Activated CD8-positive, alpha-beta memory T cell treated with anti-CD3 and anti-CD28 coated beads, Interleukin-2, amount 10 ng/mL, durations not matched to agents 7 days and 5 days (primary cell): ENCODE measurements at regions not wholly inside any gene's neighbourhood (a gene's known extent, or its start where the extent isn't known, plus 50 kb on each side); places are given as distances from the start of the nearest gene placed in this dataset.

Experiments used
- ATAC-seq: fragments of 150-1000 bp; cut with Tn5 transposase; one replicate; pipeline ENCODE4 v1.10.0; 2021; ENCODE audit warnings: moderate library complexity
- CTCF ChIA-PET: fragments of 350-600 bp; sonication (Branson Sonifier 250); formaldehyde crosslinking; loops from one replicate; lab custom pipeline; 2021; ENCODE audit warnings: antibody characterized with exemption; lab: Charles Lee
- DNase-seq: peaks from one replicate; pipeline ENCODE4 v3.0.0-alpha.2; 2020
- H3K27ac Mint-ChIP-seq: one replicate; pipeline ENCODE4 v1.8.0; 2021; ENCODE audit warnings: mild to moderate bottlenecking, mixed read lengths
- H3K27me3 Mint-ChIP-seq: one replicate; pipeline ENCODE4 v1.8.0; 2021; ENCODE audit warnings: mixed read lengths
- H3K36me3 Mint-ChIP-seq: one replicate; pipeline ENCODE4 v1.8.0; 2021; ENCODE audit warnings: mild to moderate bottlenecking, mixed read lengths
- H3K4me1 Mint-ChIP-seq: one replicate; pipeline ENCODE4 v1.8.0; 2021; ENCODE audit warnings: mixed read lengths
- H3K4me3 Mint-ChIP-seq: one replicate; pipeline ENCODE4 v1.8.0; 2021; ENCODE audit warnings: mild to moderate bottlenecking, moderate library complexity, mixed read lengths
- H3K9me3 Mint-ChIP-seq: one replicate; pipeline ENCODE4 v1.8.0; 2022; ENCODE audit warnings: low read depth, mixed read lengths

DNA sequence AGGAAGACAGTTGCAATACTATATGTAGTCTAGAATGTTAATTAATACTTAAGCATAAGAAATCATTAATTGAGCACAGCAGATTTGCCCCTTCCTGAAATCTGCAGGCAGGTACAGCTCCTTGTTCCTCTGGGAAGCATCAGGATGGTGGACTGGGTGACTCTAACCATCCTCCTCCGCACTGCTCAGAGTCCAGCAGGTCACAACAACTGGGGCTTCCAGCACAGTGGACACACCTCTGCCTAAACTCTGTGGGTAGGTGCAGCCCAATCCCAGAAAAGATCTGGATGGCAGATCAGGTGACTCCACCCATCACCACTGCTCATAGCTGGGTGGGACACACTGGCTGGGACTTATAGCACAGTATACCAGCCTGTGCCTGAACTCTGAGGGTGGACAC lies 189.9 kb upstream of the TMCO5A start:
- Mint-ChIP-seq H3K36me3 (no peaks in the 10 kb centered on the region), H3K9me3 (peaks cover 3% of the 10 kb centered on the region), H3K4me3 (no peak overlapping the region), H3K27ac (no peak overlapping the region), H3K27me3 (peaks cover 2% of the 10 kb centered on the region), H3K4me1 (no peaks in the 10 kb centered on the region)
- ATAC-seq (no peak), DNase-seq (no peak)
- CTCF ChIA-PET: no interaction called here

DNA sequence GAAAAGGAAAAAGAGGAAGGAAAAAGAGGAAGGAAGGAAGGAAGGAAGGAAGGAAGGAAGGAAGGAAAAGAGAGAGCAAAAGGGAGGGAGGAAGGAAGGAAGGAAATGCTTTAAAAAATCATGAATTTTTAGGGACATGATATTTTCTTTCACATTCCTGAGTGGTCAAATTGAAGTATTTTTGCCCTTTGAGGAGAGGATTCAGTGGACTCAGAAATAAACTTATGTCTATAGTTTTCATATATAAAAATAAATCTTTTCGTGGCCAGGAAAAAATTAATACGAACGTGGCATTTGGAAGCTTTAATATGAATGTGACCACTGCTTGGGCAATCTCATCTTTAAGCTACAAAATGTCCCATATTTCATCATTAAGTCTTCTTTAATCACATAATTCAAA lies 183.0 kb upstream of the TMCO5A start:
- Mint-ChIP-seq H3K9me3 (no peaks in the 10 kb centered on the region), H3K36me3 (no peaks in the 10 kb centered on the region), H3K4me3 (no peak overlapping the region), H3K27me3 (no peaks in the 10 kb centered on the region), H3K27ac (no peak overlapping the region), H3K4me1 (no peaks in the 10 kb centered on the region)
- CTCF ChIA-PET: no interaction called here
- no peak for DNase-seq
- no peak for ATAC-seq

DNA sequence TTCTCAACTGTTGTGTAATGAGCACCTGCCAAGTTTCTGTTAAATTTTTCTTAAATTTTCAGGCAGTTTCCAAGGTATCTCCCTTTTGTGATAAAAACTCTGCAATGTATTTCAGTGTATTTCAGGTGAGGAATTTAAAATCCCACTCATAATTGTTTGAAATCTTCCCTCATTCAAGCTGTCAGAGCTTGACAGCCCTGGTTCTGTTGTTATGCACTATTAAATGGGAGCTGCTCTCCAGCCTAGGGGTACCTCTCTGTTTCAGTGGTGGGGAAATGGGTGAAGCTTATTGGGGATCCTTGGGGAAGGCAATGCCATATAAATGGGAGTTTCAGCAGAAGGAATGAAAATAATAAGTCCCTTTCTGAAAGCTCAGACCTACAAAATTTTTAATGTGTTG lies 178.0 kb upstream of the TMCO5A start:
- H3K9me3 Mint-ChIP-seq: no peaks in the 10 kb centered on the region
- no peak overlapping the region for H3K4me3 Mint-ChIP-seq
- no peaks in the 10 kb centered on the region for H3K27me3 Mint-ChIP-seq
- no peaks in the 10 kb centered on the region for H3K36me3 Mint-ChIP-seq
- CTCF ChIA-PET: no interaction called here
- no peak overlapping the region for H3K27ac Mint-ChIP-seq
- ATAC-seq (no peak), DNase-seq (no peak)
- no peaks in the 10 kb centered on the region for H3K4me1 Mint-ChIP-seq

DNA sequence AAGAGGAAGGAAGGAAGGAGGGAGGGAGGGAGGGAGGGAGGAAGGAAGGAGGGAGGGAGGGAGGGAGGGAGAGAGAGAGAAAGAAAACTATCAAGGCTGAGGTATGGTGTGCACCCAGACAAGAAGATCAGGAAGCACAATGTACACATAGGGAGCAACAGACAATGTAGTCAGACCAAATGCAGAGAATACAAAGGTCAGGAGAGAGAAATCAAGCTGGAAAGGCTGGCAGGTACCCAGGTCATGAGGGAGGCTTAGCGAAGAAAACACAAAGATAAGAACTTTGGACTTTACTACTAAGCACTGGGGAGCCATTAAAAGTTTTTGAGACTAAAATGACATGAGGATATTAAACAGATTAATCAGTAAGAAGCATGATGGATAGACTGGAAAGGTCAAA lies 176.0 kb upstream of the TMCO5A start:
- ATAC-seq (no peak), DNase-seq (no peak)
- Mint-ChIP-seq H3K4me1 (no peaks in the 10 kb centered on the region), H3K4me3 (no peak overlapping the region), H3K27me3 (no peaks in the 10 kb centered on the region), H3K27ac (no peak overlapping the region), H3K36me3 (no peaks in the 10 kb centered on the region), H3K9me3 (no peaks in the 10 kb centered on the region)
- CTCF ChIA-PET: no interaction called here

DNA sequence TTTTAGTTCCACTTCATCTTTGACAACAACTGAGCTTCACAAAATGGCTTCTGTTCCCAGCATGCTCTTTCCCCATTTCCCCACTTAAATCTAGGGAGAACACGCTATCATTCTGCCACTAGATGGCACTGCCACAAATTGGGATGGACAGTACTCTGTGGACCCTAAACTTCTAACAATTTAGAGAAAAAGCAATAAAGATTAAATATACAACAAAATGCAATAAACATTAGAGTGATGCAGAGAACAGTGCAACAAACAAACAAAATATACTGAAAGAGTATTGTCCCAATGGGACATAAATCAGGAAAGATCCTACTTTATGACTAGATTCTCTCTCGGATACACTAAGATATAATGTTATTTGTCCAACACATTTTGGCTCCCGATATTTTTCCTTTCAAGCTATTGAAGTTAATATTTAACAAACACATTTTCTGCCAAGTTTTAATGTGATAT lies 169.7 kb upstream of the TMCO5A start:
- CTCF ChIA-PET: interaction anchor here (0.8 kb wide), 1 partner anchor 10 kb away, joined by 3 read pairs; no protein-coding TSS in a partner anchor
- H3K27me3 Mint-ChIP-seq: no peaks in the 10 kb centered on the region
- H3K4me1 Mint-ChIP-seq: peaks cover 4% of the 10 kb centered on the region
- no peak overlapping the region for H3K4me3 Mint-ChIP-seq
- DNase-seq (no peak), ATAC-seq (no peak)
- no peaks in the 10 kb centered on the region for H3K36me3 Mint-ChIP-seq
- H3K27ac Mint-ChIP-seq: no peak overlapping the region
- H3K9me3 Mint-ChIP-seq: no peaks in the 10 kb centered on the region

DNA sequence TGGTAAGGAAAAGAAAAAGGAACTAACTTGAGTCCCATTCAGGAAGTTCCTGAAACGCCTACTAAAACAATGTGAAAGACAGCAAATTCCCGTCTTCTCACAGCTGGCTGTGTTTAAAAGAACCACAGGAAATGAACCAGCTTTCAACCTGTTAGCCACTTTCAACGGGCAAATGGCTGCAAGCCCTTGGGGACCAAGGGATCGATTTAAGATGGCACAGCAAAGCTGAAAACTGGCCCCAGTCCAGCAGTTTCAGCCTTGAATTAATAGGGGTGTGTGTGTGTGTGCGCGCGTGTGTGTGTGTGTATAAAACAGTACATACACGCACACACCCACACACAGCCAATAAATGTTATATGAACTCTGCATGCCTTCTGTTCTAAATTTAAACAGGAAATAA lies 168.7 kb upstream of the TMCO5A start:
- no peaks in the 10 kb centered on the region for H3K9me3 Mint-ChIP-seq
- H3K4me1 Mint-ChIP-seq: peaks cover 4% of the 10 kb centered on the region
- H3K27ac Mint-ChIP-seq: no peak overlapping the region
- H3K27me3 Mint-ChIP-seq: peaks cover 3% of the 10 kb centered on the region
- ATAC-seq (no peak), DNase-seq (no peak)
- no peaks in the 10 kb centered on the region for H3K36me3 Mint-ChIP-seq
- H3K4me3 Mint-ChIP-seq: no peak overlapping the region
- CTCF ChIA-PET: no interaction called here

DNA sequence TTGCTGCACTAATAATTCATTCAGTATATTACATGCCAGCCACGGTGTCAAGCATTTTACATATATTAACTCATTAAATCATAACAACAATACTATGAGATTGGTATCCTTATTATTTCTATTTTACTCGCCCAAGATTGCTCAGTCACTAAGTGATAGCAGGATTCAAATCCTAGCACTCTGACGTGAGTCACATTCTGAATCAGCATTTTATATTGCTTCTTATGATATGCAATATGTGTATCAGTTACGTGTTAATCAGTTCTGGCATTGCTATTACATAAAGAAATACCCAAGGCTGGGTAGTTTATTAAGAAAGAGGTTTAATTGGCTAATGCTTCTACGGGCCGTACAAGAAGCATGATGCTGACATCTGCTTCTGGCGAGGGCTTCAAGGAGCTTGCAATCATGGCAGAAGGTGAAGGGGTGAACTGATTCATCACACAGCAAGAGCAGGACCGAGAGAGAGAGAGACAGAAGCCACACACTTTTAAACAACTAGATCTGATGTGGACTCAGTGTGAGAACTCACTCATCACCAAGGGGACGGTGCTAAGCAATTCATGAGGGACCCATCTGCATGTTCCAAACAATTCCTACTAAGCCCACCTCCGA lies 166.5 kb upstream of the TMCO5A start:
- H3K36me3 Mint-ChIP-seq: no peaks in the 10 kb centered on the region
- peaks cover 3% of the 10 kb centered on the region for H3K27me3 Mint-ChIP-seq
- CTCF ChIA-PET: no interaction called here
- H3K4me3 Mint-ChIP-seq: no peak overlapping the region
- H3K9me3 Mint-ChIP-seq: no peaks in the 10 kb centered on the region
- DNase-seq (no peak), ATAC-seq (no peak)
- H3K27ac Mint-ChIP-seq: no peak overlapping the region
- peaks cover 4% of the 10 kb centered on the region for H3K4me1 Mint-ChIP-seq

DNA sequence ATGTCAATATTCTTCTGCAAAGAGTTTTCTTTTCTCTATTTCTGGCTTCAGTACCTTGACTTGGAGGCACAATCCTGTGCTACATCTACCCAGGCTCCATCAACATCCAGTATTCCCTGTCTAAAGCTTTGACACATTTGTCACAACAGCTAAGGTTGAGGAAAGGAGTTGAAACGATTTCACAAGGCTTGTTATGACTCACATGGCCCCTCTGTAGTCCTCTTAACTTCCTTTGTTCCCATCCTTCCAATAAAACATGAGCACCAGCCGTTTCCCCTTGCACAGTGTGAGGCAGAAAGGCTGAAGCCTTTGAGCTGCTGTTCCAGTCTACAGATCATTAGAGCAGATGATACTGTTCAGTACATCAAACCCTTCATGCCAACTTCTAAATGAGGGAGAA lies 163.0 kb upstream of the TMCO5A start:
- Mint-ChIP-seq H3K4me1 (no peaks in the 10 kb centered on the region), H3K36me3 (no peaks in the 10 kb centered on the region), H3K27me3 (peaks cover 3% of the 10 kb centered on the region), H3K9me3 (no peaks in the 10 kb centered on the region), H3K4me3 (no peak overlapping the region), H3K27ac (no peak overlapping the region)
- ATAC-seq (no peak), DNase-seq (no peak)
- CTCF ChIA-PET: no interaction called here

DNA sequence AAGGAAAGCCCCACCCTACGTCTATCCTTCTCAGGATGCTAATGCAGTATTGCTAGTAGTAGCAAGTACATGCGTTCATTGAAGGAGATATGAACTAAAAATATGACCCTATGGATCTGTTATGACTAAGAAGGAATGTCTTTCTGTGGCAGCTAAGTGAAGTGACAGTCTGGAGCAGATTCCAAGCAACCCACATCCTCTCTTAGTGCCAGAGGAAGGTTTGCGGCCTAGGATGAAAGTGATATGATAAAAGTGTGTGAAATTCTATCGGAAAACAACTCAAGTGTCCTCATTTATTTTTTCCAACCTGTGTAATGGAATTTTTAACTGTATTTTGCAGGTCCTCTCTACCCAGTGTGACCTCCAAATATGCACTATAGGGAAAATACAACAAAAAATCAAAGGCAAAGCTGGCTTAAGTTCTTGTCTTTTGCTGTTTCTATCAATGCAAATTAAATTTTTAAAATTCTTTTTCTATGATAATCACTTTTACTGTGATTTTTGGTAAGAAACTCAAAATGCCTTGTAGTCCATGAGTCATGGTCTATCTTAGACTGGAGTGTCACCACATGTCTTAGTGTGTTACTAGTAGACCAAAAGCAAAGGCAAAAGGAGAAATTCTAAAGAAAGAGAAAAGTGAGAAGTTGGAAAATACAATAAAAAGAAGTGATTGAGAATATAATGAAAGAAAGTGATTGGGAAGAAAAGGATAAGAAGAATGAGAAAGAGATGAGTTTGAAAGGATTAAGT lies 161.2 kb upstream of the TMCO5A start:
- no peak for ATAC-seq
- Mint-ChIP-seq H3K4me1 (no peaks in the 10 kb centered on the region), H3K9me3 (no peaks in the 10 kb centered on the region), H3K27ac (no peak overlapping the region), H3K27me3 (peaks cover 3% of the 10 kb centered on the region), H3K36me3 (no peaks in the 10 kb centered on the region), H3K4me3 (no peak overlapping the region)
- no peak for DNase-seq
- CTCF ChIA-PET: no interaction called here

DNA sequence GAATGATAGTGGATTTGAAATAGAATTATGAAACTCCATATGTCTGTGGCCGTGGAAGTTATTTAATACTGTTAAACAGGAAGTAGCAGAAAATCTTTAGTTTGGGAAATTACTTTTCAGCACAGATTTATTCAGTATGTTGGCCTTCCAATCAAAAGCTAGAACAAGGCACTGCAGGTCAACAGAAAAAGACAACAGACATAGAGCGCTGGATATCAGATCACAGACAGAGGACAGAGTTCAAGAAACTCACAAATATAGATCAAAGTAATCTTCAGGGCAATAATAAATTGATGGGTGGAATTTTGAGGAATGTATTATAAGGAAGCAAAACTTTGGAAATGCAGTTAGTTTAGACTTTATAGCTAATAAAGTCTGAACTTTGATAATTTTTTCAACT lies 159.5 kb upstream of the TMCO5A start:
- DNase-seq (no peak), ATAC-seq (no peak)
- Mint-ChIP-seq H3K27ac (no peak overlapping the region), H3K27me3 (peaks cover 3% of the 10 kb centered on the region), H3K36me3 (no peaks in the 10 kb centered on the region), H3K9me3 (no peaks in the 10 kb centered on the region), H3K4me3 (no peak overlapping the region), H3K4me1 (no peaks in the 10 kb centered on the region)
- CTCF ChIA-PET: interaction anchor here (0.7 kb wide), 1 partner anchor 11 kb away, joined by 3 read pairs; no protein-coding TSS in a partner anchor

DNA sequence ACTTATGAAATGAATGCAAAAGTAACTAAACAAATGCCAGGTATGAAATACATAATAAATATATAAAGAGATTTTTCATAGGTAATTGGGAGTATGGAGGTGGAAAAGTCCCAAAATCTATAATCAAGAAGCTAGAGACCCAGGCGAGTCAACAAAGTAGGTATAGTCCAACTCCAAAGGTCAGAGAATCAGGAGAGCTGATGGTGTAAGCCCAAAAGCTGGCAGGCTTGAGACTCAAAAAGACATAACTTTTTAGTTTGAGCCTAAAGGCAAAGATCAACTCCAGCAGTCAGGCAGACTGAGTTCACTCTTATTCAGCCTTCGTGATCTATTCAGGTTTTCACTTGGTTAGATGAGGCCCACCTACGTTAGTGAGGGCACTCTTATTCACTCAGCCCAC lies 157.4 kb upstream of the TMCO5A start:
- DNase-seq (no peak), ATAC-seq (no peak)
- H3K4me3 Mint-ChIP-seq: no peak overlapping the region
- H3K9me3 Mint-ChIP-seq: no peaks in the 10 kb centered on the region
- no peaks in the 10 kb centered on the region for H3K36me3 Mint-ChIP-seq
- H3K4me1 Mint-ChIP-seq: no peaks in the 10 kb centered on the region
- no peaks in the 10 kb centered on the region for H3K27me3 Mint-ChIP-seq
- H3K27ac Mint-ChIP-seq: no peak overlapping the region
- CTCF ChIA-PET: no interaction called here

DNA sequence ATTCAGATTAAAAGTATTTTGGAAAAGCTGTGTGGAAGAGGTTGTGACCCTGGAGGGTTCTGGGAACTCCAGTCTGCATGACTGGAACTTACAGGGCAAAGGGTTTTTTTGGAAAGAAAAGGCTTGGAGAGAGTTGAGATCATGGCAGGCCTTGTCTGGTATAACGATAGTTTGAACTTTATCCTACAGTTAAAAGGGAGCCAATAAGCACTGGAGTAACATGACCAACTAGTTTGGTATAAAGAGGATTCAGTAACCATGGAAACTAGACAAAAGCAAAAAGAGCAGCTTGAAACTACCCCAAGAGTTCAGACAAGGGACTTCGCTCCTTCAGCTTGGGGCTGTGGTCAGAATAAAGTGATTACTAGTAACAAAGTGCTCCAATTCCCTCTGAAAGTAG lies 151.2 kb upstream of the TMCO5A start:
- ATAC-seq (no peak), DNase-seq (no peak)
- Mint-ChIP-seq H3K9me3 (no peaks in the 10 kb centered on the region), H3K4me1 (no peaks in the 10 kb centered on the region), H3K27me3 (peaks cover 2% of the 10 kb centered on the region), H3K27ac (no peak overlapping the region), H3K36me3 (no peaks in the 10 kb centered on the region), H3K4me3 (no peak overlapping the region)
- CTCF ChIA-PET: no interaction called here

DNA sequence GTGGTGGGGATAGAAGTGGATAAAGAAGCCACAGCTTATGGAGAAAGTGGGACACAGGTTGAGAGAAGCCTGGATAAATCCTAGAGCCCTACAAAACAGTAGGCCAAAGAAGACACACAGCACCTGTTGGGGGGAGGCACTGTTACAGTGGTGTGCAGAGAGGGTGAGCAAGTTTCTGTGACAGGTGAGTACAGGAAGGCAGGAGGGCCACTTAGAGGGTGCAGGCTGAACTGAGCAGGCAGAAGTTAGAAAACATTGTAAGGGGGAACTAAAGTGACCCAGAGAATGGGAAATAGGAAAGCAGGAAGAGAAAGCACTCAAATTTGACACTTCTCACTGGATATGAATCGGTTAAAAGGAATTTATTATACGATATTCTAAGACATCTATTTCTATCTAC lies 146.1 kb upstream of the TMCO5A start:
- CTCF ChIA-PET: no interaction called here
- H3K9me3 Mint-ChIP-seq: no peaks in the 10 kb centered on the region
- no peaks in the 10 kb centered on the region for H3K36me3 Mint-ChIP-seq
- no peaks in the 10 kb centered on the region for H3K4me1 Mint-ChIP-seq
- ATAC-seq: no peak
- no peak for DNase-seq
- no peak overlapping the region for H3K4me3 Mint-ChIP-seq
- H3K27me3 Mint-ChIP-seq: peaks cover 2% of the 10 kb centered on the region
- H3K27ac Mint-ChIP-seq: no peak overlapping the region

DNA sequence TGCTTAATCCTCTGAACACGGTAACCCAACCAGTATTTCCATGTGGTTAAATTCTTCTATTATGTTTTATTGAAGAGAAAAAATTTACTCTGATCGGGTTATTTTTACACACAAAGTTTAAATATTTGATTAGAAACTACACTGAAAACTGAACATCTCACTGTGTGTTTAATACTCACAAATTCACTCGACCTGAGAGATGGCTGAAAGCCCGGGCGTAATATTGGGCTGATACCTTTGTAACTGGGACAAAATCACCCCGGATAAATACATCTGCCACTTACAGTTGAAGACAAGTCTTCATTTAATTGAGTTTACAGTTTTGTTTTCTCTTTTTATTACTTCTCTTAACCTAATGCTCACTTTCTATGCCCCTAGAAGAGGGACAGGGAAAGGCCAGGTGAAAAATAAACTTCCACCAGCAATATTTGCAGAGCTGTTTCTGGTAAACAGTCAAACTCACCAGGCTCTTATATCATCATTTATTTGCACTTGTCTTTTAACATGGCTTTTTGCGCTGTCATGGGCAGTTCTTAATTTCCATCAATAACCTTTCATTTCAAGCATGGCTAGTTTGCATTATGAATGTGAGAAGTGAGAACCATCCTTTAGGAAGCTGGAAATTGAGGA lies 145.6 kb upstream of the TMCO5A start:
- no peak overlapping the region for H3K27ac Mint-ChIP-seq
- H3K36me3 Mint-ChIP-seq: no peaks in the 10 kb centered on the region
- H3K27me3 Mint-ChIP-seq: peaks cover 2% of the 10 kb centered on the region
- no peak for DNase-seq
- CTCF ChIA-PET: no interaction called here
- H3K4me3 Mint-ChIP-seq: no peak overlapping the region
- H3K4me1 Mint-ChIP-seq: no peaks in the 10 kb centered on the region
- H3K9me3 Mint-ChIP-seq: no peaks in the 10 kb centered on the region
- no peak for ATAC-seq
